ENCODE measurements at regions not wholly inside any gene's neighbourhood (a gene's known extent, or its start where the extent isn't known, plus 50 kb on each side); places are given as distances from the start of the nearest gene placed in this dataset.

GRCh38 chr18:41227993-41228392 is 727.0 kb upstream of the PIK3C3 start:
- DNase-seq (ENCODE audit: low spot score): no peak

GRCh38 chr18:41226911-41227310 is 728.1 kb upstream of the PIK3C3 start:
- no peak for DNase-seq (ENCODE audit: low spot score)

- no peak for DNase-seq (ENCODE audit: low spot score)
Observed at GRCh38 chr18:41226186-41226585, 728.8 kb upstream of the PIK3C3 start.

- DNase-seq (ENCODE audit: low spot score): no peak
Observed at GRCh38 chr18:41216341-41217003, 738.6 kb upstream of the PIK3C3 start.

- no peak for DNase-seq (ENCODE audit: low spot score)
Observed at GRCh38 chr18:41207706-41208105, 747.3 kb upstream of the PIK3C3 start.

- DNase-seq (ENCODE audit: low spot score): no peak
Observed at GRCh38 chr18:41206341-41206830, 748.6 kb upstream of the PIK3C3 start.

GRCh38 chr18:41199212-41199611 is 755.8 kb upstream of the PIK3C3 start:
- DNase-seq (ENCODE audit: low spot score): no peak

- no peak for DNase-seq (ENCODE audit: low spot score)
Observed at GRCh38 chr18:41197967-41198366, 757.1 kb upstream of the PIK3C3 start.

GRCh38 chr18:41170346-41170745 is 784.7 kb upstream of the PIK3C3 start:
- DNase-seq (ENCODE audit: low spot score): no peak

GRCh38 chr18:41165625-41166024 is 789.4 kb upstream of the PIK3C3 start:
- DNase-seq (ENCODE audit: low spot score): no peak

- DNase-seq (ENCODE audit: low spot score): no peak
Observed at GRCh38 chr18:41162781-41163180, 792.3 kb upstream of the PIK3C3 start.

- no peak for DNase-seq (ENCODE audit: low spot score)
Observed at GRCh38 chr18:41162191-41162590, 792.8 kb upstream of the PIK3C3 start.

- no peak for DNase-seq (ENCODE audit: low spot score)
Observed at GRCh38 chr18:41155910-41156851, 798.9 kb upstream of the PIK3C3 start.

- no peak for DNase-seq (ENCODE audit: low spot score)
Observed at GRCh38 chr18:41155025-41155424, 800.0 kb upstream of the PIK3C3 start.

- DNase-seq (ENCODE audit: low spot score): no peak
Observed at GRCh38 chr18:41153871-41154270, 801.2 kb upstream of the PIK3C3 start.

- DNase-seq (ENCODE audit: low spot score): no peak
Observed at GRCh38 chr18:41150316-41150715, 804.7 kb upstream of the PIK3C3 start.

- no peak for DNase-seq (ENCODE audit: low spot score)
Observed at GRCh38 chr18:41146301-41146700, 808.7 kb upstream of the PIK3C3 start.

- DNase-seq (ENCODE audit: low spot score): no peak
Observed at GRCh38 chr18:41145516-41145915, 809.5 kb upstream of the PIK3C3 start.

- no peak for DNase-seq (ENCODE audit: low spot score)
Observed at GRCh38 chr18:41144441-41144840, 810.6 kb upstream of the PIK3C3 start.

GRCh38 chr18:41140506-41140905 is 814.5 kb upstream of the PIK3C3 start:
- DNase-seq (ENCODE audit: low spot score): no peak

- no peak for DNase-seq (ENCODE audit: low spot score)
Observed at GRCh38 chr18:41135146-41135545, 819.9 kb upstream of the PIK3C3 start.

GRCh38 chr18:41134426-41134825 is 820.6 kb upstream of the PIK3C3 start:
- no peak for DNase-seq (ENCODE audit: low spot score)

- no peak for DNase-seq (ENCODE audit: low spot score)
Observed at GRCh38 chr18:41131050-41131449, 824.0 kb upstream of the PIK3C3 start.

All from globus pallidus (tissue), 1 donor.